Bronchial epithelial cell (primary cell): ENCODE measurements at regions not wholly inside any gene's neighbourhood (a gene's known extent, or its start where the extent isn't known, plus 50 kb on each side); places are given as distances from the start of the nearest gene placed in this dataset.
"Not testable (repeated sequence)": the region's sequence is repeated elsewhere in the genome, so short reads cannot be mapped to it uniquely, and the experiment has no call there.

ENCODE experiments used
- DNase-seq: peaks from one replicate; pipeline ENCODE4 v3.0.0-alpha.2; 2010; ENCODE audit warnings: low read depth
- FAIRE-seq: peaks from 2 replicates; lab custom pipeline; 2011; peaks lifted over from hg19 to GRCh38; lab: Jason Lieb, UNC
- H3K27me3 ChIP-seq: 2 replicates; pipeline ENCODE4 v1.5.1; 2011; ENCODE audit warnings: low read length; ENCODE audit not compliant: control insufficient read depth, insufficient read depth
- H3K36me3 ChIP-seq: 2 replicates; pipeline ENCODE4 v1.5.1; 2011; ENCODE audit warnings: low read length; ENCODE audit not compliant: control insufficient read depth, insufficient read depth
- H3K4me3 ChIP-seq: 2 replicates; pipeline ENCODE4 v1.5.1; 2011; ENCODE audit warnings: mild to moderate bottlenecking, low read depth, low read length, control low read depth
- CTCF ChIP-seq: IDR thresholded peaks from 2 replicates; pipeline ENCODE4 v1.5.1; 2011; ENCODE audit warnings: mild to moderate bottlenecking, moderate library complexity, low read length, control low read depth, inconsistent platforms; ENCODE audit not compliant: insufficient read depth, severe bottlenecking

GRCh38 chr6:13866301-13866700, 51.9 kb upstream of the MCUR1 start:
- no peaks in the 10 kb centered on the region for H3K27me3 ChIP-seq
- no peak for TF ChIP-seq CTCF
- no peak overlapping the region for H3K4me3 ChIP-seq
- DNase-seq (no peak), FAIRE-seq (no peak)
- H3K36me3 ChIP-seq: no peaks in the 10 kb centered on the region

- FAIRE-seq (no peak), DNase-seq (no peak)
- TF ChIP-seq CTCF: no peak
- Histone ChIP-seq H3K36me3 (no peaks in the 10 kb centered on the region), H3K27me3 (no peaks in the 10 kb centered on the region), H3K4me3 (no peak overlapping the region)
Observed at GRCh38 chr6:13865141-13865540, 50.8 kb upstream of the MCUR1 start.

GRCh38 chr6:13864669-13865068, 50.3 kb upstream of the MCUR1 start:
- FAIRE-seq, H3K27me3 ChIP-seq, H3K36me3 ChIP-seq, H3K4me3 ChIP-seq, DNase-seq: not testable (repeated sequence)
